Kidney epithelial cell (primary cell): ENCODE measurements at regions not wholly inside any gene's neighbourhood (a gene's known extent, or its start where the extent isn't known, plus 50 kb on each side); places are given as distances from the start of the nearest gene placed in this dataset.

ENCODE experiments used
- DNase-seq: peaks from one replicate; pipeline ENCODE4 v3.0.0-alpha.2; 2010; ENCODE audit warnings: low read depth
- H3K27me3 ChIP-seq: 2 replicates; pipeline ENCODE4 v1.6.0; 2011; ENCODE audit warnings: low read length; ENCODE audit not compliant: control insufficient read depth, insufficient read depth
- H3K36me3 ChIP-seq: 2 replicates; pipeline ENCODE4 v1.5.1; 2011; ENCODE audit warnings: low read length; ENCODE audit not compliant: control insufficient read depth, insufficient read depth
- H3K4me3 ChIP-seq: 2 replicates; pipeline ENCODE4 v1.5.1; 2011; ENCODE audit warnings: low read depth, mild to moderate bottlenecking, control low read depth, low read length
- CTCF ChIP-seq: IDR thresholded peaks from 2 replicates; pipeline ENCODE4 v1.5.1; 2011; ENCODE audit warnings: mild to moderate bottlenecking, moderate library complexity, low read length, control low read depth, inconsistent platforms; ENCODE audit not compliant: insufficient read depth, poor library complexity, severe bottlenecking

DNA sequence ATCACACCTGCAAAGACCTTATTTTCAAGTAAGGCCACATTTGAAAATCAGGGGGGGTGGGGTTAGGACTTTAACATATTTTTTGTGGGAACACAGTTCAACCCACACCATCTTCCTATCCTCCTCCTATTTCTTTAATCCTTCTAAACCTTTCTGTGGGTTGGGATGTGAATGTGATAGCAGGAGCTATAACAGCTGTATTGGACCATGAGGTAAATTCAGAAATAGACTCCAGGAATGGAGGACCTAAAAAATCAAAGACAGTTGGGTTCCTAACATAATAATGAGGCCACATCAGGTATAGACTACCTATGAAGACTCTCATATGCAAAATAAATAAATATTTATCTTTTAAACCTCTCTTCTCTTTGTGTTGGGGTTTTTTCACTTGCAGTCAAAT, 451.4 kb downstream of the XYLT1 start:
- H3K27me3 ChIP-seq, result no peaks in the 10 kb centered on the region
- no peak for TF ChIP-seq CTCF
- no peak overlapping the region for H3K4me3 ChIP-seq
- no peaks in the 10 kb centered on the region for H3K36me3 ChIP-seq
- DNase-seq, result no peak

DNA sequence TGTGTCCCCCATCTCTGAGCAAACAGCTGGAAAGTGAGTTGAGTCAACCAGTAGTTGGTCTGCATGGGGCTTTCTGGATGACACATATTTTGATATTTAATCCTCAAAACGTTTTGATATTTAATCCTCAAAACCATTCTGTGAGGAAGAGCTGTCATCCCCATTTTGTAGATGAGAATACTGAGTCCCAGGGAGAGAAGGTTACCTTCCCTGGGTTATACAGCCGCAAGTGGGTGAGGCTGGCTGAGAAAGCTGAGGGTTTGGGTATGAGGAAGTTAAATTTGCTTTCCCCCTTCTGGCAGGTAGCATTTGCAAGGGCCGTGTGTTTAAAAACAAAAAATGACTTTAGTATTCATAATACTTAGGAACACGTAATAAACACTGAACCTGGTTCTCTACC, 447.2 kb downstream of the XYLT1 start:
- no peak overlapping the region for H3K4me3 ChIP-seq
- H3K27me3 ChIP-seq, result no peaks in the 10 kb centered on the region
- no peak for TF ChIP-seq CTCF
- DNase-seq, result no peak
- H3K36me3 ChIP-seq, result no peaks in the 10 kb centered on the region

GRCh38 chr16:17024514-17024913, 446.2 kb downstream of the XYLT1 start:
- no peak for DNase-seq
- Histone ChIP-seq H3K27me3 (no peaks in the 10 kb centered on the region), H3K4me3 (no peak overlapping the region), H3K36me3 (no peaks in the 10 kb centered on the region)
- TF ChIP-seq CTCF, result no peak

- H3K36me3 ChIP-seq, result no peaks in the 10 kb centered on the region
- H3K4me3 ChIP-seq, result no peak overlapping the region
- TF ChIP-seq CTCF, result no peak
- H3K27me3 ChIP-seq, result no peaks in the 10 kb centered on the region
- DNase-seq, result no peak
Measured at GRCh38 chr16:17026600-17027242, 444.0 kb downstream of the XYLT1 start.

DNA sequence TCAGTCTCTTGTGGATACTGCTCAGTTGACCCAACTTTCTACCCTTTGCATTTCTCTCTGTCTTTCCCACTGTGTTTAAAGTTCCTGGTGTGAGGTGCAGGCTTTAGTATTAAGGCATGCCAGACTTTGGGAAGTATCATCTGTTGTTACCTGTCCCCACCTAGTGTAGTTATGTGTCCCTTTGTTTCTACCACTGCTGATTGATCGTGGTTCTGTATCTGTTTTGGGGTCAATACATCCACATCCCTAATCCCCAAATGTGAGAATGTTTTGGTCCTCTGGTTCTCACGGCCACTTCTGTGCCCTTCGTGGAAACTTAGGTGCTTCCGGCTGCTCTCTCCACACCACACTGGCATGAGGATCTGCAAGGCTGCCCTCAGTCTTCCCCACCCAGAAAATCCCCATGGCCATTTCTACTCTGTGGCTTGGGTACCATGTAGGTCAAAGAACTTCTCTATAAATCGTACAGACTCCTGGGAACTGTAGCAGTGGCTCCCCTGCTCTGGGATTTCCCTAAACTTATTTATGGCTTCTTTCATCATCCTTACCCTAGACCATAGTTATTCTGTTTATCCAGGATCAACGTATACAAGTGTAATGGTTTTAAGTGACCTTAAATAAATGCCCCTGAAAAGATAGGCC, 443.2 kb downstream of the XYLT1 start:
- DNase-seq, result no peak
- H3K27me3 ChIP-seq, result no peaks in the 10 kb centered on the region
- no peak overlapping the region for H3K4me3 ChIP-seq
- no peak for TF ChIP-seq CTCF
- H3K36me3 ChIP-seq, result no peaks in the 10 kb centered on the region
